ENCODE measurements at regions not wholly inside any gene's neighbourhood (a gene's known extent, or its start where the extent isn't known, plus 50 kb on each side); places are given as distances from the start of the nearest gene placed in this dataset.
A peak's percentile ranks its signal among the peaks of the same experiment; 100 is the strongest.

DNA sequence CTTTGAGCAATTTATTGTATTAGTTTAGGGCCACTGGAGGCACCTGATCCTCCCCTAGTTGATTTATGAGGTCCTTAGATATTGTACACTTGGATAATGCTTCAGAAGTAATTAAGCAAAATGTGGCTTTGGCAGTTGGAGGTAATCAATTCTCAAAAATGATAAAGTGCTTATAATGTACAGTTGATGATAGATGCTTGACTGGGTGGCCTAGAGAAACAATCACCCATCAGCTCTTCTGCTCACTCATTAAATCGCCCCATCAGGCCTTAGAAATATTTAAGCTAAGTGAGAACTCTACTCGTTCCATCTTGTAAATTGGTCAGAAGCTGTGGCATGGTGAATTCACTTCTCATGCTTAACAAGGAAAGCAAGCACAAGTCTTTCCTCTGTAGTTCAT lies 349.9 kb downstream of the SAMD5 start:
- H3K23ac ChIP-seq (ENCODE audit: low read length) = no peak overlapping the region
- no peak overlapping the region for H3K4me2 ChIP-seq (ENCODE audit: low read length)
- no peak overlapping the region for H3K18ac ChIP-seq (ENCODE audit: low read length)
- no peaks in the 10 kb centered on the region for H3K4me1 ChIP-seq (ENCODE audit: control insufficient read depth, low read depth, low read length)
- H3K79me1 ChIP-seq (ENCODE audit: low read length) = no peaks in the 10 kb centered on the region
- H3K27me3 ChIP-seq (ENCODE audit: insufficient read depth, low read length, poor library complexity) = no peaks in the 10 kb centered on the region
- H4K5ac ChIP-seq (ENCODE audit: low read length) = no peak overlapping the region
- no peak overlapping the region for H3K27ac ChIP-seq (ENCODE audit: low read depth, low read length)
- no peak overlapping the region for H4K8ac ChIP-seq (ENCODE audit: low read depth, low read length)
- H2AK5ac ChIP-seq (ENCODE audit: low read length) = no peak overlapping the region
- no peak overlapping the region for H3K4me3 ChIP-seq (ENCODE audit: low read length)
- no peak overlapping the region for H2BK15ac ChIP-seq (replicated peaks; ENCODE audit: low read depth)
- H3K56ac ChIP-seq (ENCODE audit: low read length) = no peak overlapping the region
- H3K9ac ChIP-seq (ENCODE audit: low read length) = no peak overlapping the region
- no peak overlapping the region for H2BK120ac ChIP-seq (ENCODE audit: low read depth, low read length)
- no CpG with 5 or more reads among the region's 2 CpGs for WGBS (ENCODE audit: extremely low coverage, insufficient coverage, low lambda C conversion rate)
- H2BK5ac ChIP-seq (ENCODE audit: low read length) = no peak overlapping the region
- no peaks in the 10 kb centered on the region for H3K79me2 ChIP-seq (ENCODE audit: control insufficient read depth, insufficient read depth, low read length)
- no peak overlapping the region for H3K4ac ChIP-seq (ENCODE audit: low read depth, low read length)
- no peaks in the 10 kb centered on the region for H3K36me3 ChIP-seq (ENCODE audit: control insufficient read depth, insufficient read depth, low read length)
- no peak for DNase-seq

GRCh38 chr6:147859071-147859470 lies 350.6 kb downstream of the SAMD5 start:
- Histone ChIP-seq H3K36me3 (ENCODE audit: control insufficient read depth, insufficient read depth, low read length) (no peaks in the 10 kb centered on the region), H2AK5ac (ENCODE audit: low read length) (no peak overlapping the region), H3K56ac (ENCODE audit: low read length) (no peak overlapping the region), H3K4me3 (ENCODE audit: low read length) (no peak overlapping the region), H4K5ac (ENCODE audit: low read length) (no peak overlapping the region), H3K79me1 (ENCODE audit: low read length) (no peaks in the 10 kb centered on the region), H3K4ac (ENCODE audit: low read depth, low read length) (no peak overlapping the region), H3K4me2 (ENCODE audit: low read length) (no peak overlapping the region), H3K23ac (ENCODE audit: low read length) (no peak overlapping the region), H3K9ac (ENCODE audit: low read length) (no peak overlapping the region), H3K4me1 (ENCODE audit: control insufficient read depth, low read depth, low read length) (no peaks in the 10 kb centered on the region), H3K27me3 (ENCODE audit: insufficient read depth, low read length, poor library complexity) (no peaks in the 10 kb centered on the region), H3K18ac (ENCODE audit: low read length) (no peak overlapping the region), H2BK120ac (ENCODE audit: low read depth, low read length) (no peak overlapping the region), H3K27ac (ENCODE audit: low read depth, low read length) (no peak overlapping the region), H2BK15ac (replicated peaks; ENCODE audit: low read depth) (no peak overlapping the region), H2BK5ac (ENCODE audit: low read length) (no peak overlapping the region), H3K79me2 (ENCODE audit: control insufficient read depth, insufficient read depth, low read length) (no peaks in the 10 kb centered on the region), H4K8ac (ENCODE audit: low read depth, low read length) (no peak overlapping the region)
- peak; percentile 49 for DNase-seq
- WGBS (ENCODE audit: extremely low coverage, insufficient coverage, low lambda C conversion rate) = no CpG with 5 or more reads among the region's 4 CpGs

GRCh38 chr6:147861696-147862095 lies 353.2 kb downstream of the SAMD5 start:
- no peak overlapping the region for H3K4me3 ChIP-seq (ENCODE audit: low read length)
- H2AK5ac ChIP-seq (ENCODE audit: low read length) = no peak overlapping the region
- no peak overlapping the region for H3K4me2 ChIP-seq (ENCODE audit: low read length)
- no peaks in the 10 kb centered on the region for H3K79me2 ChIP-seq (ENCODE audit: control insufficient read depth, insufficient read depth, low read length)
- no peak for DNase-seq
- no peak overlapping the region for H3K9ac ChIP-seq (ENCODE audit: low read length)
- no peak overlapping the region for H2BK15ac ChIP-seq (replicated peaks; ENCODE audit: low read depth)
- WGBS (ENCODE audit: extremely low coverage, insufficient coverage, low lambda C conversion rate) = no CpG with 5 or more reads among the region's 2 CpGs
- no peak overlapping the region for H4K8ac ChIP-seq (ENCODE audit: low read depth, low read length)
- no peaks in the 10 kb centered on the region for H3K36me3 ChIP-seq (ENCODE audit: control insufficient read depth, insufficient read depth, low read length)
- no peak overlapping the region for H3K27ac ChIP-seq (ENCODE audit: low read depth, low read length)
- H3K4ac ChIP-seq (ENCODE audit: low read depth, low read length) = no peak overlapping the region
- no peak overlapping the region for H2BK120ac ChIP-seq (ENCODE audit: low read depth, low read length)
- no peaks in the 10 kb centered on the region for H3K27me3 ChIP-seq (ENCODE audit: insufficient read depth, low read length, poor library complexity)
- no peak overlapping the region for H3K56ac ChIP-seq (ENCODE audit: low read length)
- H3K18ac ChIP-seq (ENCODE audit: low read length) = no peak overlapping the region
- no peaks in the 10 kb centered on the region for H3K4me1 ChIP-seq (ENCODE audit: control insufficient read depth, low read depth, low read length)
- H3K23ac ChIP-seq (ENCODE audit: low read length) = no peak overlapping the region
- no peak overlapping the region for H4K5ac ChIP-seq (ENCODE audit: low read length)
- no peak overlapping the region for H2BK5ac ChIP-seq (ENCODE audit: low read length)
- H3K79me1 ChIP-seq (ENCODE audit: low read length) = no peaks in the 10 kb centered on the region

DNA sequence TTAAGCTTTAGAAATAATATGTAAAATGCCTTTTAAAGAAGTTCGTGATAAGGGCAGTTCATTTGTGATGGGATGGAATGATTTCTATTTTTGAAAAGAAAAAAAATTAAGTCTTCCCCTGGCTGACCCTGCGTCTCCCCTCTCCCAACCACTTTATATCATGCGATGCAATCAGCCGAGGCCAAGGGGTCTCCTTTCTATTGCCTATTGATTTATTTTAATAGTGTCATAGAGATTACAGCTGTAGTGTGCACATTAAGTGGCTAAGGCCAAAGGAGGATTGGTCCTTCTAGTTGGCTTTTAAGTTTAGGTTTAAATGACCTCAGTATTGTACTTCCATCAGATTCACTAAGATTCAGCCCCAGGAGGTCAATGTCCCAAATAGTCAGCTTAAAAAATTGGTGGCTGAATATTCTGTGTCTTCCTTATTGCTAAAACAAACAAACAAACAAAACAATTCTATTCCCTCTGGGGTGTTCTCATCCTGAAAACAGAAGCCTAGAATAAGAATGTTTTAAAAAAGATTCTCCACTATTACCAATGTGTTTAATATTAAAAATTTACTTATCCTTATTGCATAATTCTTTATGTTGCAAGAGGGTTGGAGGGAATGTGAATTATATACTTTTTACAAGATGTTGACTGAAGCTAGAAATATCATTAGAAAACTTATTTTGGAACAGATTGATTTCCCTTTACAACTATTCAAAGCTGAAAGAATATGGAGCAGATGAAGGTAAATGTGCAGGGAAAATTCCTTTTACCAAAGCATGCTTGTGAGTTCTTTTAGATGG lies 359.1 kb downstream of the SAMD5 start:
- no peak for DNase-seq
- no CpG with 5 or more reads among the region's 4 CpGs for WGBS (ENCODE audit: extremely low coverage, insufficient coverage, low lambda C conversion rate)

GRCh38 chr6:147868427-147869190 lies 360.1 kb downstream of the SAMD5 start:
- Histone ChIP-seq H3K27me3 (ENCODE audit: insufficient read depth, low read length, poor library complexity) (no peaks in the 10 kb centered on the region), H3K36me3 (ENCODE audit: control insufficient read depth, insufficient read depth, low read length) (no peaks in the 10 kb centered on the region), H3K9ac (ENCODE audit: low read length) (no peak overlapping the region), H4K5ac (ENCODE audit: low read length) (no peak overlapping the region), H3K4ac (ENCODE audit: low read depth, low read length) (no peak overlapping the region), H3K79me1 (ENCODE audit: low read length) (no peaks in the 10 kb centered on the region), H2BK5ac (ENCODE audit: low read length) (no peak overlapping the region), H3K27ac (ENCODE audit: low read depth, low read length) (no peak overlapping the region), H3K56ac (ENCODE audit: low read length) (no peak overlapping the region), H2BK15ac (replicated peaks; ENCODE audit: low read depth) (no peak overlapping the region), H3K18ac (ENCODE audit: low read length) (no peak overlapping the region), H3K4me3 (ENCODE audit: low read length) (no peak overlapping the region), H3K4me1 (ENCODE audit: control insufficient read depth, low read depth, low read length) (no peaks in the 10 kb centered on the region), H3K79me2 (ENCODE audit: control insufficient read depth, insufficient read depth, low read length) (no peaks in the 10 kb centered on the region), H2BK120ac (ENCODE audit: low read depth, low read length) (no peak overlapping the region), H4K8ac (ENCODE audit: low read depth, low read length) (no peak overlapping the region), H3K23ac (ENCODE audit: low read length) (no peak overlapping the region), H2AK5ac (ENCODE audit: low read length) (no peak overlapping the region), H3K4me2 (ENCODE audit: low read length) (no peak overlapping the region)
- WGBS (ENCODE audit: extremely low coverage, insufficient coverage, low lambda C conversion rate) = no CpG with 5 or more reads among the region's 2 CpGs
- DNase-seq = no peak

More for the DNA sequence above, 359.1 kb downstream of the SAMD5 start:
- H4K5ac ChIP-seq (ENCODE audit: low read length) = no peak overlapping the region
- no peaks in the 10 kb centered on the region for H3K27me3 ChIP-seq (ENCODE audit: insufficient read depth, low read length, poor library complexity)
- H2BK5ac ChIP-seq (ENCODE audit: low read length) = no peak overlapping the region
- H2BK15ac ChIP-seq (replicated peaks; ENCODE audit: low read depth) = no peak overlapping the region
- no peak overlapping the region for H2BK120ac ChIP-seq (ENCODE audit: low read depth, low read length)
- H3K23ac ChIP-seq (ENCODE audit: low read length) = no peak overlapping the region
- no peak overlapping the region for H3K4ac ChIP-seq (ENCODE audit: low read depth, low read length)
- no peak overlapping the region for H2AK5ac ChIP-seq (ENCODE audit: low read length)
- no peak overlapping the region for H3K27ac ChIP-seq (ENCODE audit: low read depth, low read length)
- H3K4me1 ChIP-seq (ENCODE audit: control insufficient read depth, low read depth, low read length) = no peaks in the 10 kb centered on the region
- no peaks in the 10 kb centered on the region for H3K79me1 ChIP-seq (ENCODE audit: low read length)
- no peaks in the 10 kb centered on the region for H3K79me2 ChIP-seq (ENCODE audit: control insufficient read depth, insufficient read depth, low read length)
- H3K4me3 ChIP-seq (ENCODE audit: low read length) = no peak overlapping the region
- H3K4me2 ChIP-seq (ENCODE audit: low read length) = no peak overlapping the region
- no peak overlapping the region for H3K18ac ChIP-seq (ENCODE audit: low read length)
- no peak overlapping the region for H3K9ac ChIP-seq (ENCODE audit: low read length)
- no peaks in the 10 kb centered on the region for H3K36me3 ChIP-seq (ENCODE audit: control insufficient read depth, insufficient read depth, low read length)
- H4K8ac ChIP-seq (ENCODE audit: low read depth, low read length) = no peak overlapping the region
- no peak overlapping the region for H3K56ac ChIP-seq (ENCODE audit: low read length)
